ENCODE measurements at regions not wholly inside any gene's neighbourhood (a gene's known extent, or its start where the extent isn't known, plus 50 kb on each side); places are given as distances from the start of the nearest gene placed in this dataset.

DNA sequence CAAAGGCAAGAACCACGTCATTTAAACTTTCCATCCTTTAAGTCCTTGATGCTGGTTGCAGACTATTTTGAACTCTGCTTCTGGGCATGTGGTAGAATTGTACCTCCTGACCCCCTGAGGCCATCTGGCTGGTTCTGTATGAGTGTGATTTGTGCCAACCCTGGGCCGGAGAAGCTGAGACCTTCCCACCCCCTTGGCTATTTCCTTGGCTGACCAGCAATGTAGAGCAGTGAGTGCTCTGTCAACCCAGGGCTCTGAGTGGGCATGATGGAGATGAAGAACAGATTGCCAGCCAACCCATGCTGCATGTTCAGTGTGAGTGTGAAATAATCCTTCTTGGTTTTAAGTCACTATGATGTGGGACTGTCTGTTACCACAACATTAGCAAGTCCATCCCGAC is 82.1 kb upstream of the RASGRP1 start:
- H3K4me2 ChIP-seq (ENCODE audit: low read depth, low read length) = no peak overlapping the region
- no peaks in the 10 kb centered on the region for H4K20me1 ChIP-seq (ENCODE audit: insufficient read depth, low read length)
- DNase-seq = no peak

GRCh38 chr15:38647683-38648082 is 83.1 kb upstream of the RASGRP1 start:
- no peak for DNase-seq

More for the DNA sequence above, 82.1 kb upstream of the RASGRP1 start:
- Histone ChIP-seq H3K9me2 (replicated peaks; ENCODE audit: insufficient read depth, low read length) (no peaks in the 10 kb centered on the region), H3K27me3 (replicated peaks; ENCODE audit: insufficient read depth, low read length) (no peaks in the 10 kb centered on the region), H3K27ac (ENCODE audit: low read length) (no peak overlapping the region), H3F3A (ENCODE audit: insufficient read depth, low read length) (no peaks in the 10 kb centered on the region), H3K9ac (ENCODE audit: low read length) (no peak overlapping the region), H3K79me2 (ENCODE audit: low read length) (no peaks in the 10 kb centered on the region), H3K36me3 (replicated peaks; ENCODE audit: insufficient read depth, low read length) (no peaks in the 10 kb centered on the region), H2AFZ (ENCODE audit: low read length) (no peak overlapping the region), H3K4me3 (ENCODE audit: low read length) (no peak overlapping the region), H3K4me1 (ENCODE audit: low read length) (no peaks in the 10 kb centered on the region), H3K9me3 (replicated peaks; ENCODE audit: insufficient read depth, low read length) (no peaks in the 10 kb centered on the region)
- TF ChIP-seq EZH2phosphoT487 (IDR thresholded peaks at IDR 0.05; ENCODE audit: low read length) = no peak
- TF ChIP-seq, protein P1, sequence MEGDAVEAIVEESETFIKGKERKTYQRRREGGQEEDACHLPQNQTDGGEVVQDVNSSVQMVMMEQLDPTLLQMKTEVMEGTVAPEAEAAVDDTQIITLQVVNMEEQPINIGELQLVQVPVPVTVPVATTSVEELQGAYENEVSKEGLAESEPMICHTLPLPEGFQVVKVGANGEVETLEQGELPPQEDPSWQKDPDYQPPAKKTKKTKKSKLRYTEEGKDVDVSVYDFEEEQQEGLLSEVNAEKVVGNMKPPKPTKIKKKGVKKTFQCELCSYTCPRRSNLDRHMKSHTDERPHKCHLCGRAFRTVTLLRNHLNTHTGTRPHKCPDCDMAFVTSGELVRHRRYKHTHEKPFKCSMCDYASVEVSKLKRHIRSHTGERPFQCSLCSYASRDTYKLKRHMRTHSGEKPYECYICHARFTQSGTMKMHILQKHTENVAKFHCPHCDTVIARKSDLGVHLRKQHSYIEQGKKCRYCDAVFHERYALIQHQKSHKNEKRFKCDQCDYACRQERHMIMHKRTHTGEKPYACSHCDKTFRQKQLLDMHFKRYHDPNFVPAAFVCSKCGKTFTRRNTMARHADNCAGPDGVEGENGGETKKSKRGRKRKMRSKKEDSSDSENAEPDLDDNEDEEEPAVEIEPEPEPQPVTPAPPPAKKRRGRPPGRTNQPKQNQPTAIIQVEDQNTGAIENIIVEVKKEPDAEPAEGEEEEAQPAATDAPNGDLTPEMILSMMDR (IDR thresholded peaks at IDR 0.05; ENCODE audit: low read length) = no peak
- TF ChIP-seq EZH2 (optimal IDR thresholded peaks at IDR 0.05; ENCODE audit: low read depth, low read length) = no peak

DNA sequence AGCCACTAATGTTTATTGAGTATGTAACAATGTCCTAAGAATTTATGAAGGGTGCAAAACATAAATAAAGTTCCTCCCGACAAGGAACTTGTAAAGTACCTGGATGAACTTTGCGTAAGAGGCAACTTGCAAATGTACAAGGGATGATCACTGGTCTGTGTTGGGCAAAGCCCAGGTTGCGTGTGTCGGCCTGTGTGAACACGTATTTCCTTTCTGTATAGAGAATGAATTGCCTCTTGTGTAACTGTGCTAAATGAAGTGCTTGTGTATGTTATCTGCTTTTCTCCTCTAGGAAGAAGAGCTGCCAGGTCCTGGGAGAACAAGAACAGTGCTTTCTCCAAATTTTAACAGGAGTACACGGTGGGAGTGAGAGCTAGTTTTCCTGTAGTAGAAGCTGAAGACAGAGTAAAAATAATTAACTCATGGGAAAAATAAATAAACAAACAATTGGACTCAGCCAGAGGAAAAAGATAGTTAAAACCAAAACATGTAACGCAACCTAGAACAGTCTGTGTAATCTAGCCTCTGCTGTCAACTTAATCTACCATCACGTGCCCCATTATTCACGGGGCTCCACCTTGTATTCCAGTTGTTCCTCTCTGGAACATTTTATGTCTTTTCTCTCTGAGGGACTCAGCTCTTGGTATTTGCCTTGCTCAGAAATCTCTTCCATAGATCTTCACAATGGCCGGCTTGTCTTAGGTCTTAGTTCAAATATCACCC is 83.7 kb upstream of the RASGRP1 start:
- Histone ChIP-seq H3K4me2 (ENCODE audit: low read depth, low read length) (no peak overlapping the region), H3K9me3 (replicated peaks; ENCODE audit: insufficient read depth, low read length) (no peaks in the 10 kb centered on the region)
- TF ChIP-seq, protein P1 (IDR thresholded peaks at IDR 0.05; ENCODE audit: low read length) = no peak
- TF ChIP-seq EZH2 (optimal IDR thresholded peaks at IDR 0.05; ENCODE audit: low read depth, low read length) (no peak), EZH2phosphoT487 (IDR thresholded peaks at IDR 0.05; ENCODE audit: low read length) (no peak)

More at GRCh38 chr15:38647683-38648082, 83.1 kb upstream of the RASGRP1 start:
- Histone ChIP-seq H3K4me1 (ENCODE audit: low read length) (no peaks in the 10 kb centered on the region), H3K9me2 (replicated peaks; ENCODE audit: insufficient read depth, low read length) (no peaks in the 10 kb centered on the region), H2AFZ (ENCODE audit: low read length) (no peak overlapping the region), H4K20me1 (ENCODE audit: insufficient read depth, low read length) (no peaks in the 10 kb centered on the region), H3K36me3 (replicated peaks; ENCODE audit: insufficient read depth, low read length) (no peaks in the 10 kb centered on the region), H3K4me2 (ENCODE audit: low read depth, low read length) (no peak overlapping the region), H3K4me3 (ENCODE audit: low read length) (no peak overlapping the region), H3K27me3 (replicated peaks; ENCODE audit: insufficient read depth, low read length) (no peaks in the 10 kb centered on the region), H3F3A (ENCODE audit: insufficient read depth, low read length) (no peaks in the 10 kb centered on the region), H3K79me2 (ENCODE audit: low read length) (no peaks in the 10 kb centered on the region), H3K9me3 (replicated peaks; ENCODE audit: insufficient read depth, low read length) (no peaks in the 10 kb centered on the region), H3K9ac (ENCODE audit: low read length) (no peak overlapping the region), H3K27ac (ENCODE audit: low read length) (no peak overlapping the region)
- TF ChIP-seq, protein P1 (IDR thresholded peaks at IDR 0.05; ENCODE audit: low read length) = peak; percentile 19
- no peak for TF ChIP-seq EZH2phosphoT487 (IDR thresholded peaks at IDR 0.05; ENCODE audit: low read length)

More for the DNA sequence above, 83.7 kb upstream of the RASGRP1 start:
- no peak for DNase-seq
- no peak overlapping the region for H3K4me3 ChIP-seq (ENCODE audit: low read length)
- H3K9me2 ChIP-seq (replicated peaks; ENCODE audit: insufficient read depth, low read length) = no peaks in the 10 kb centered on the region
- no peaks in the 10 kb centered on the region for H3F3A ChIP-seq (ENCODE audit: insufficient read depth, low read length)
- H2AFZ ChIP-seq (ENCODE audit: low read length) = no peak overlapping the region
- H3K27ac ChIP-seq (ENCODE audit: low read length) = no peak overlapping the region
- no peaks in the 10 kb centered on the region for H4K20me1 ChIP-seq (ENCODE audit: insufficient read depth, low read length)
- H3K27me3 ChIP-seq (replicated peaks; ENCODE audit: insufficient read depth, low read length) = no peaks in the 10 kb centered on the region
- H3K36me3 ChIP-seq (replicated peaks; ENCODE audit: insufficient read depth, low read length) = no peaks in the 10 kb centered on the region
- no peaks in the 10 kb centered on the region for H3K4me1 ChIP-seq (ENCODE audit: low read length)
- H3K9ac ChIP-seq (ENCODE audit: low read length) = no peak overlapping the region
- no peaks in the 10 kb centered on the region for H3K79me2 ChIP-seq (ENCODE audit: low read length)

Measured in MM.1S (cell line).